Ascending aorta (tissue), 2 donors: ENCODE measurements at regions not wholly inside any gene's neighbourhood (a gene's known extent, or its start where the extent isn't known, plus 50 kb on each side); places are given as distances from the start of the nearest gene placed in this dataset.

Experiments
- DNase-seq, 2 donors: peaks; one replicate each; pipeline ENCODE4 v3.0.0-alpha.2; 2019; ENCODE audit warnings: low spot score in 2 of 2
- H3K27ac ChIP-seq, 2 donors: fragments of 200-600 bp; sonication (generic); one replicate each; pipeline ENCODE4 v1.5.1; 2016 to 2017; ENCODE audit warnings: mild to moderate bottlenecking in 1 of 2
- H3K27me3 ChIP-seq: fragments of 200-600 bp; sonication (generic); one replicate; pipeline ENCODE4 v1.5.1; 2017
- H3K36me3 ChIP-seq, 2 donors: fragments of 200-600 bp; sonication (generic); one replicate each; pipeline ENCODE4 v1.5.1; 2016
- H3K4me1 ChIP-seq, 2 donors: fragments of 200-600 bp; sonication (generic); one replicate each; pipeline ENCODE4 v1.5.1; 2016 to 2017; ENCODE audit warnings: mild to moderate bottlenecking in 1 of 2
- H3K4me3 ChIP-seq, 2 donors: fragments of 200-600 bp; sonication (generic); one replicate each; pipeline ENCODE4 v1.5.1; 2016 to 2017; ENCODE audit warnings: mild to moderate bottlenecking in 1 of 2
- H3K9me3 ChIP-seq, 2 donors: fragments of 200-600 bp; sonication (generic); one replicate each; pipeline ENCODE4 v1.5.1; 2016
- intact Hi-C: fragments of 100-400 bp; cut with DNase I; formaldehyde crosslinking; loops from one replicate; pipeline ENCODE4 v1.15.1; 2023
- TF ChIP-seq, protein P1 (sequence below), 3 experiments: fragments of 200-600 bp in 2 of 3; fragments of 450-650 bp in 1 of 3; sonication (generic) in 2 of 3; IDR thresholded peaks; one replicate each; pipeline ENCODE4 v1.5.1; 2016 to 2019; ENCODE audit warnings: antibody characterized with exemption in 3 of 3, mild to moderate bottlenecking in 1 of 3, moderate library complexity in 1 of 3

- H3K27me3 ChIP-seq, result no peaks in the 10 kb centered on the region
- intact Hi-C loops, result no loop called here
- no peak overlapping the region for H3K27ac ChIP-seq
- no peaks in the 10 kb centered on the region for H3K36me3 ChIP-seq
- no peaks in the 10 kb centered on the region for H3K4me1 ChIP-seq
- TF ChIP-seq, protein P1, sequence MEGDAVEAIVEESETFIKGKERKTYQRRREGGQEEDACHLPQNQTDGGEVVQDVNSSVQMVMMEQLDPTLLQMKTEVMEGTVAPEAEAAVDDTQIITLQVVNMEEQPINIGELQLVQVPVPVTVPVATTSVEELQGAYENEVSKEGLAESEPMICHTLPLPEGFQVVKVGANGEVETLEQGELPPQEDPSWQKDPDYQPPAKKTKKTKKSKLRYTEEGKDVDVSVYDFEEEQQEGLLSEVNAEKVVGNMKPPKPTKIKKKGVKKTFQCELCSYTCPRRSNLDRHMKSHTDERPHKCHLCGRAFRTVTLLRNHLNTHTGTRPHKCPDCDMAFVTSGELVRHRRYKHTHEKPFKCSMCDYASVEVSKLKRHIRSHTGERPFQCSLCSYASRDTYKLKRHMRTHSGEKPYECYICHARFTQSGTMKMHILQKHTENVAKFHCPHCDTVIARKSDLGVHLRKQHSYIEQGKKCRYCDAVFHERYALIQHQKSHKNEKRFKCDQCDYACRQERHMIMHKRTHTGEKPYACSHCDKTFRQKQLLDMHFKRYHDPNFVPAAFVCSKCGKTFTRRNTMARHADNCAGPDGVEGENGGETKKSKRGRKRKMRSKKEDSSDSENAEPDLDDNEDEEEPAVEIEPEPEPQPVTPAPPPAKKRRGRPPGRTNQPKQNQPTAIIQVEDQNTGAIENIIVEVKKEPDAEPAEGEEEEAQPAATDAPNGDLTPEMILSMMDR (IDR thresholded peaks at IDR 0.05), result no peak
- H3K4me3 ChIP-seq, result no peak overlapping the region
- H3K9me3 ChIP-seq, result peaks cover 5 to 7% of the 10 kb centered on the region in 2 donors
- no peak for DNase-seq
Measured at GRCh38 chr12:126067626-126068329, 1002.5 kb downstream of the AACS start.

- Histone ChIP-seq H3K4me1 (no peaks in the 10 kb centered on the region), H3K36me3 (no peaks in the 10 kb centered on the region), H3K9me3 (peaks cover 5 to 7% of the 10 kb centered on the region in 2 donors), H3K4me3 (no peak overlapping the region), H3K27ac (no peak overlapping the region), H3K27me3 (no peaks in the 10 kb centered on the region)
- intact Hi-C loops, result no loop called here
- TF ChIP-seq, protein P1 (IDR thresholded peaks at IDR 0.05), result peak in 1 of 3 experiments; percentile 18
- DNase-seq, result no peak
Measured at GRCh38 chr12:126069549-126070165, 1004.4 kb downstream of the AACS start.

GRCh38 chr12:126076515-126076914 lies 1011.3 kb downstream of the AACS start:
- no peak overlapping the region for H3K27ac ChIP-seq
- no peaks in the 10 kb centered on the region for H3K9me3 ChIP-seq
- intact Hi-C loops, result no loop called here
- TF ChIP-seq, protein P1 (IDR thresholded peaks at IDR 0.05), result no peak
- no peak overlapping the region for H3K4me3 ChIP-seq
- DNase-seq, result no peak
- H3K4me1 ChIP-seq, result no peaks in the 10 kb centered on the region
- H3K27me3 ChIP-seq, result no peaks in the 10 kb centered on the region
- no peaks in the 10 kb centered on the region for H3K36me3 ChIP-seq

- intact Hi-C loops, result no loop called here
Measured at GRCh38 chr12:126083926-126084325, 1018.7 kb downstream of the AACS start.

GRCh38 chr12:126084480-126084879 lies 1019.2 kb downstream of the AACS start:
- Histone ChIP-seq H3K4me1 (no peaks in the 10 kb centered on the region), H3K36me3 (no peaks in the 10 kb centered on the region), H3K4me3 (no peak overlapping the region), H3K27me3 (no peaks in the 10 kb centered on the region), H3K9me3 (no peaks in the 10 kb centered on the region), H3K27ac (no peak overlapping the region)
- intact Hi-C loops, result no loop called here
- TF ChIP-seq, protein P1 (IDR thresholded peaks at IDR 0.05), result no peak
- DNase-seq, result no peak

More at GRCh38 chr12:126083926-126084325, 1018.7 kb downstream of the AACS start:
- Histone ChIP-seq H3K27ac (no peak overlapping the region), H3K27me3 (no peaks in the 10 kb centered on the region), H3K4me3 (no peak overlapping the region), H3K36me3 (no peaks in the 10 kb centered on the region), H3K9me3 (no peaks in the 10 kb centered on the region), H3K4me1 (no peaks in the 10 kb centered on the region)
- no peak for DNase-seq
- TF ChIP-seq, protein P1 (IDR thresholded peaks at IDR 0.05), result no peak
